Glomerular endothelial cell (primary cell): ENCODE measurements at regions not wholly inside any gene's neighbourhood (a gene's known extent, or its start where the extent isn't known, plus 50 kb on each side); places are given as distances from the start of the nearest gene placed in this dataset.

Source experiments
- DNase-seq: peaks from one replicate; pipeline ENCODE4 v3.0.0-alpha.2; 2011; ENCODE audit warnings: low read depth, low spot score; ENCODE audit errors: extremely low read depth

DNA sequence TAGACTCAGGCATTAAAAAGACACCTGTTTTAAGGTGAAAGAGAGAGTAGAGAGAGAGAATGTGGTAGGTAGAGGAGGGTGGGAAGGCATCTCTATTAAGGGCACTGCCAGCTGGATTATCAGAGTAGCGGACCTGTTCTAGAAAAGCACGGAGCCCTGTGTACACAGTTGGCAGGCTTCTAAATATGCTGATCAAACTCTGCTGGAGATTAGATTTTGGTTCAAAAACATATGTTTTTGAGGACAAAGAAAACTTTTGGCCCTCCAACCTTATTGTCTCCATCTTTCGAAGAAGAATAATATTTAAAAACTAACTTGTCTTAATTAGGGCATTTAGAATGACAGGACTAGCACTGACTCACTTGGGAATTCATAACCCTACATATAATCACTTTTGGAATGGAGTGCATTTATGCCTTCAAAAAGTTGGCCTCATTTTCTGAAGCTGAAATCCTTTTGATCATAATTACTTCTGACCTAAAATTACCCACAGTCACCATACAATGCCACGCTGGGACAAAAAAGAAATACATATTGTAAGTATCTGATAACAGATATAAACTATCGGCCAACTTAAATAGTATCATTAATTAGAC is 254.6 kb downstream of the MEIS1 start:
- no peak for DNase-seq

GRCh38 chr2:66691031-66691965 is 256.4 kb downstream of the MEIS1 start:
- no peak for DNase-seq

DNA sequence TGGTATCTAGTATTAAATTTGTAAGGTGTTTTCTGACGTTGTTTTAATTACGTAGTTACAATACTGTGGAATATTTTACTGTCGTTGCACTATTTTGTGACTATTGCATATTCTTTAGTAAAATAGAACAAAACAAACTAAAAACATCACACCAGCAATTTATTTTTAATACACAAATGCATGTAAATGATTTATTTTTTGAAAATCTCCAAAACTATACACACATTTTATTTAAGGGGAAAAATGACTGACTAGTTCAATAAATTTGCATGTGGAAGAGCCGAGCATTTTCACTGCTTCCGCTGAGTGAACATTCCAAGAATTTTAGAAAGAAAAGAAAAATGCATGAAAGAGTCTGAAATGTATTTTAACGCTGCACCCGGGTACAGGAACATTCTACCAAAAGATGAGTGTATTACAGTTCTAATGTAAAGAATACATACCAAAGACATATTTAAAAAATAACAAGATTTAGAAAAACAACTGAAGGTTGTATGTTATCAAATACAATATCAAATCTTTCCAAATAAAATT is 257.7 kb downstream of the MEIS1 start:
- no peak for DNase-seq

DNA sequence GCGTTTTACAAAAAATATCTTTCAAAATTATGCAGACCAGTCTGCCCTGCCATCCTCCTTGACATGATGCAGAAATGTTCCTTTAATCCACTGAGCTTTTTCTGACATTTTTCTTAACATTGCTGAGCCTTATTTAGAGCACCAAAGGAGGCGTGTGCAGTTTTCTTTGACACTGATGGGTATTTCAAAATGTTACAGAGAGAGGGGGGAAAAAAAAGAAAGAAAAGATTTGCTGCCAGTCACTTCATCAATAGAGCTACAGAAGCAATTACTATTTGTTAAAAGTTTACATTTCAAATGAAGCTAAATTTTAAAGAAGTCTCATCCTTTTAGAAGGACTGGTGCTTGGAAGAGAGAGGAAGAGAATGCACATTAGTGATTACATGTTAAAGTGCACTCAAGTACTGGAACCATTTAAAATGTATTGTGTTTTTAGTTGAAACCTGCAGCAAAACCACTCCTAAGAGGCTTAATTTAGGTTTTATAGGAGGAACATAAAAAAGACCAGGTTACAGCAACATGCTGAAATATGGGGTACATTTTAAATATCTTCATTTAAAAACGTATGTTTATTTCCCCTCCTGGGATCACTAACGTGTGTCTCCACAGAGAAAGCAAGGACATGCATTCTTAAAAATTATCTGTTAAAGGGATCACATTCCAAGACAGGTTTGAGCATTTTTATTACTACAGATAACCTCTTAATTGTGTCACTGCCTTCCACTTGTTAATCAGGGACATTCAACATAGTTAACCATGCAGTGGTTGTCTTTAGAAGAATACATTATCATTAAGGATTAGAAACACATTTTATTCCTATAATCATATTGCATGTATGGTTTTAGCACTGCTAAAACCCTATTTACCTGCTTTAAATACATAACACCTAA is 258.4 kb downstream of the MEIS1 start:
- no peak for DNase-seq

GRCh38 chr2:66694087-66694860 is 259.3 kb downstream of the MEIS1 start:
- DNase-seq, result no peak

DNA sequence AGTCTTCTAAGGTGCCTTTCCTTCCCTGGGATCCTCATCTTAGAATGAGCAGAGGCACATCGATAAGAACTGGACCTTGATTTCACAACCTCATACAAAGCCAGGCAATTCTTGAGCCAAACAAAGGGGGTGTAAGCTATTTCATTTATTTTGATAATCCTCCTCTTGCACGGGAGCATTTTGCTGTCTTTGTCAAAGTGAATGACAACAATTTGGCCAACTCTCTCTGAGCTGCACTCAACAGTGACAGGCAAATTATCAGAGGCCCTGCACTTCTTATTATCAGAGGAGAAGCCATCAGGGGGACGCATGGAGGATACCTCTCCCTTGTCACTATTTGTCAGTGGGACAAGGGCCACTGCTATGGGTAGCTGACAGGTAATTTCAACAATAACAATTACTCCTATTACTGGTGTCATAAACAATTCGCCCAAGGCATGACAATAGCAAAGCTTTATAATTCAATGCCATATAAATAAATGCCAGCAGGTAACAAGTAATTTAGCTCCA is 260.4 kb downstream of the MEIS1 start:
- DNase-seq, result no peak

DNA sequence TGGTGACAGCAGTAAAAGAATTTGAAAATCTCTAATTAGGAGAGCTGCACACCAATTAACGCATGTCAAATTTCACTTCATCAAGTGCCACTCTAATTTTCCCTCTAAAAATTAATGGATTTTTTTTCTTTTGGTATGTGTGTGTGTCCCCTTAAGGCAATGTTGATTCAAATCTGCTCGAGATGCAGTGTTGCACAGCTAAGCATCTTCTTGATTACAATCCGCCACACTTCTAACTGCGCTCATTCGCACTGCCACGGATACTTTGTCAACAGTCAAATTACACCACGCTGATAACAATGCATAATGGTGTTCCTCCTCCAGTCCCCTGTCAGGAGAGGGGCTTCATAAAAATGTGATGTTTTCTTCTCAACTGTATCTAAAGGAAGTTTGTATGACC is 261.4 kb downstream of the MEIS1 start:
- no peak for DNase-seq

- DNase-seq, result no peak
These were observed 262.0 kb downstream of the MEIS1 start for GRCh38 chr2:66696886-66697285.

GRCh38 chr2:66697366-66697765 is 262.4 kb downstream of the MEIS1 start:
- no peak for DNase-seq

DNA sequence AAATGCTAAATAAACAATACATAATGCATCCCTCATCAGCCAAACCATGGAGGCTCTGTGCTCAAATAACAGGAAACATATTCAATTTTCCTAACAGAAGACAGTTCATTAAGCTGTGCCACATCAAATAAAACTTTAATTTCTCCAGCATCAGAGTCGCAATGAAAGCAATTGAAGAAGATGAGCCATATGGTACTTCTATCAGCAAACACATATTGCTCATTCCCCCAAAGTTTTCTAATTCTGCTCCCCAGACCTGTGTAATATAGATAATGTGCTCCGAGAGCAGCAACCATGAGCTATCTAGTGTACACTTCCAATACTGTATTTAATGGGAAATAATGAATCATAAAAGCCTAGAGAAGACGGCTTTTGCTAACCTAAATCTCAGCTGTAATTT is 263.2 kb downstream of the MEIS1 start:
- DNase-seq, result no peak

GRCh38 chr2:66698576-66699239 is 263.8 kb downstream of the MEIS1 start:
- DNase-seq, result no peak

- DNase-seq, result no peak
These were observed 264.5 kb downstream of the MEIS1 start for GRCh38 chr2:66699416-66699792.

- DNase-seq, result no peak
These were observed 265.1 kb downstream of the MEIS1 start for GRCh38 chr2:66699793-66700676.

DNA sequence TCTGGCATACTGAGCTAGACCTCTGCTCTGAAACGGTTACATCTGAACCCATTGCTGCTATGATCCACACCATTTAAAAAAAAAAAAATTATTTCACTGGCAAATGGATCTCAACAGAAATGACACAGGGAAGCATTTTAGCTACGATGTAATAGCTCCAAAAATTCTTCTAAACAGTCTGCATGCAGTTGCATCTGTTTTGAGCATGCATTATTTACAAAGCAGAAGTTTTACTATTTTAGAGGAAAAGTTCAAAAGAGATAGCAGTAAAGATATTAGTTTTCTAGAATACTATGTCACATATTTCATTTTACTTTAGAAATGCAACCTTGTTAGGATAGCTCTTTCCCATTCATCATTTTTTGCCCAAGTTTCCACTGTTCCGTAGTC is 265.7 kb downstream of the MEIS1 start:
- no peak for DNase-seq

GRCh38 chr2:66701251-66701650 is 266.3 kb downstream of the MEIS1 start:
- no peak for DNase-seq

DNA sequence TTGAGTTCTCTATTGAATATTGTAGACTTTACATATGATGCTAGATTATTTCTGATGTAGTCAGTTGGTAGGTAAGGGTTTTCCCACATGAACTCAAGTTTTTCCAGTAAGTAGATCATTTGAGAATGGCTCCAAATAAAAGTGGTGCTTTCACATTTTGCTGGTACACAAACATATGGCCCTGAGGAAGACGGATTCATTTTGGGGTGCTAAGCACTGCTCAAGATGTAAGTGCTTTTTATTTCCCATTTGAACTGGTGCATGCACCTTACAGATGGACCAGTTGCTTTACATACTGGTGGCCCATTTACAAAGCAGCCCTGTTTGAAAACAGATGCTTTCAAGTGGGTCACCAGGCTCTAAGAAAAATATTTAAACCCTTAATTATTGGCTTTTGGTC is 266.7 kb downstream of the MEIS1 start:
- no peak for DNase-seq

DNA sequence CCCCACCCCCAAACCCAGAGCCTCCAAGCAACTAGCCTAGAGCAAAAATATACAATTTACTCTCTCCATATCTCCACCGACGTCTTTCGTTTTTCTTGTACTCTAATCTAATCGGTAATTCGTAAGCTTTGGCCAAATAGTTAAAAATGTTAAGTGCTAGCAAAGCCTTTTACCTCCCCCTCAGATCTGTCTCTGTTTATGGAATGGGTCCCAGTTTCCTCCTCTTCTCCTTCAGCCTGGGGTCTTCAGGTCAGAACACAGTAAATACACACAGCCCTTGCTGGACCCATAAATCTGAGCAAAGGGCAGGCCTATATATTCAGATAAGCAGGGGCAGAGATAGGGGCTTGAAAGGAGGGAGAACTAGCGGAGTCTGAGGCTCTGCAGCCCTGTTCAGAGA is 267.4 kb downstream of the MEIS1 start:
- no peak for DNase-seq

DNA sequence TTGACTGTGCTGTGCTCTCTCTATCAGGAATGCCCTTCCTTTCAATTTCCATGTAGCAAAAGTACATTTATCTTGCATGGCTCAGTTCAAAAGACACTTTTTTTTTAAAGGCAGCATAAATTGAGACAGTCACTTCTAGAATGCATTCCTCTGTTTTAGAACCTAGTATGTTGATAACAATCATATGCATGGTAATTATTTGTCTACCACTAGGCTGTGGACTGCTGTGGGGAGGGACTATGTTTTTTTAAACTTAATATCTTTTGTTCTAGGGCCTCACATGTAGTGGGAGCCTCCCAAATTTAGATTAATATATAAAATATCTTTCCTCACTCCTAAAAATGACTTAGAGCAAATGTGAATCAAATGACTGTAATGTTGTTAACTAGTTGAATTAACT is 269.9 kb downstream of the MEIS1 start:
- no peak for DNase-seq

- DNase-seq, result no peak
These were observed 279.7 kb downstream of the MEIS1 start for GRCh38 chr2:66714610-66715009.
